Islet of Langerhans (tissue), 1 donor: ENCODE measurements at regions not wholly inside any gene's neighbourhood (a gene's known extent, or its start where the extent isn't known, plus 50 kb on each side); places are given as distances from the start of the nearest gene placed in this dataset.
"Not testable (repeated sequence)": the region's sequence is repeated elsewhere in the genome, so short reads cannot be mapped to it uniquely, and the experiment has no call there.

Experiments
- FAIRE-seq: peaks from one replicate; lab custom pipeline; 2011; peaks lifted over from hg19 to GRCh38; lab: Jason Lieb, UNC

GRCh38 chr1:185434721-185435120 is 117.7 kb upstream of the IVNS1ABP start:
- no peak for FAIRE-seq

DNA sequence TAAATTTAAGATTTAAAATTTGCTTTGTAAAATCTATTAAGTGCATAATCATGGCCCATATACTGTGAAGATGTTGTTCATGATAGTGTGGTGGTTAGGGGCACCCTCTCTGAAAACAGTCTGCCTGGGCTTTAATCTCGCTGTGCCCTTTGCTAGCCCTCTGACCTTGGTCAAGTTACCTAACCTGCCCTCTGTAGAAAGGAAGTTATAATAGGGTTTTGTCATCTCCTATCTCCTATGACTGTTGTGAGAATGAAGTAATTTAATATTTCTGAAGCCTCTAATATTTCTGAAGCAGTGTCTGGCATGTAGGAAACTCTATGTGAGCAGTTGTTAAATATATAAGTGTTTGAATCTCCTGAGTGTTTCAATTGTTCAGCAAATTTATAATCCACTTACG is 116.6 kb upstream of the IVNS1ABP start:
- no peak for FAIRE-seq

DNA sequence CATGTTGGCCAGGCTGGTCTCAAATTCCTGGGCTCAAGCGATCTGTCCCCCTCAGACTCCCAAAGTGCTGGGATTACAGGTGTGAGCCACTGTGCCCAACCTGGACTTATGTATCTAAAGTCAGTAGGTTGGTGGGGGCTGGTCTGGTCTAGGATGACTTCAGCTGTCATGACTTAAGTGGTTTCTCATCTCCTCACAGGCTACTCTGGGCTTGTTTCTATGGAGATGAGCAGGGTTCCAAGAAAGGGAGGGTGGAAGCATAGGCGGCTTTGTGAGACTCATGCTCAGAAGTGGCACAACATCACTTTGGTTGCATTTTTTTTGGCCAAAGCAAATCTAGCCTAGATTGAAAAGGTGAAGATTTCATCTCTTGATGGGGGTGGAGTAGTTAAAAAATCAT is 115.9 kb upstream of the IVNS1ABP start:
- FAIRE-seq, result no peak

DNA sequence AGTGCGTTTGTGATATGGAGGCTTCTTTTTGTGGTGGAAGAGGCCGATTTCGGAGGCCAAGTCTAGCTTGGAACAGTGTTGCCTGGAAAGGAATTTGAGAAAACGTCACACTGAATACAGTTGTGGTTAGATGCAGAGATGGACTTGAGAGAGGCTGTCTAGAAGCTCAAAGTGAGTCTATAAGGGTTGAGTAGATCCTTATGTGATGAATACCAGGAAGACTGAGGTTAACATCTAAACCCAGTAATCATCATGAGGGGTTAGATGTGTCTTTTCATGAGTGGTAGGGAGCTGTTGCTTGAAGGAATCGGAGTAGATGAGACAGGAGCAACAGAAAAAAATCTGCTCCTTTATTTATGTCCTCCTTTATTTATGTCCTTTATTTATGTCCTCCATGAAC is 114.6 kb upstream of the IVNS1ABP start:
- FAIRE-seq, result no peak

GRCh38 chr1:185429668-185430067 is 112.6 kb upstream of the IVNS1ABP start:
- FAIRE-seq, result not testable (repeated sequence)

DNA sequence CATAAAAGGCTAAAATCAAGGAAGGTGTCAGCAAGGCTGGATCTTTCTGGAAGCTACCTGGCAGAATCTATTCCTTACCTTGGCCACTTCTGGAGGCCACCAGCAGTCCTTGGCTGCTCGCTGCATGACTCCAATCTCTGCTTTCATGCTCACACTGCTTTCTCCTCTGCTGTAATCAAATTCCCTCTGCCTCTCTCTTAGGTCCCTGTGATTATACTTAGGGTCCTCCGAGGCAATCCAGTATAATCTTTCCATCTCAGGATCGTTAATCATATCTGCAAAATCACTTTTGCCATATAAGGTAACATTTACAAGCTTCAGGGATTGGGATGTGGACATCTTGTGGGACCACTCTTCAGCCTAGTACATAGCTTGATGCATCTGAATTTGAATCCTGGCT is 110.7 kb upstream of the IVNS1ABP start:
- FAIRE-seq, result no peak

DNA sequence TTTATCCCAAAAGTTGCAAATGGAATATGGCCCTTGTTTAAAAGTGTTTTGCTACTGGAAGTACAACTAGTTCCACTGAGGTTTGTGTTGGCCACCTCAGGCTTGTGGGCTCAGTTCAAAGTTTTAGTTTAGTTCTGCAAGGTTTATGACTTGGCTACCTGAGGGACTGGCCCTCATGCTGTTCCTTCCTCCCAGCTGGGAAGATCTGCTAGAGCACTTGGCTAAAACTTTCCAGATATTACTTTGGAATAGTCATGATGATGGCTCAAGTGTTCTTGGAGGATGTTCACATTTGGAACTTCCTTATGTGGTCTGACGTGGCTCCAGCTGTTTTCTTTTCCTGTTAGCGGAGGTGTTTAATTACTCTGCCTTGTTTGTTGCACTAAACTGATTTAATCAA is 110.2 kb upstream of the IVNS1ABP start:
- FAIRE-seq, result no peak

DNA sequence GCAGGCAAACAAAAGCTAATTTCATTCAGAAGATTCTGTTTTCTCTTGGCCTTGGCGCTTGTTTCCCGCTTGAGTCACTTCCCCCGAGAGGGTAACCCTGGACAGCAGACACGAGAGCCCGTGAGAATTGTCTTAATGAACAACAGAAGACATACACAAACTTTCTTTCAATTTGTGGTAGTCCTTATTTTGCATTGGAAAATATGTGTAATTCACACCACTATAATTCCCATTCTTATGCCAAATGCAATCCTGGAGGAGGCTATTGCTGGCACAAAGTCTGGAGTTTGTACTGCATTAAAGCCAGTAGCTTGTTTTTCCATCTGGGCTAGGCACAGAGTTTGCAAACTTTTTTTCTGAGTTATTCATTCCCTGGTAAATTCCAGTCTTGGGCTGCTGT is 109.8 kb upstream of the IVNS1ABP start:
- FAIRE-seq, result no peak

- FAIRE-seq, result no peak
Observed at GRCh38 chr1:185425163-185425562, 108.1 kb upstream of the IVNS1ABP start.

DNA sequence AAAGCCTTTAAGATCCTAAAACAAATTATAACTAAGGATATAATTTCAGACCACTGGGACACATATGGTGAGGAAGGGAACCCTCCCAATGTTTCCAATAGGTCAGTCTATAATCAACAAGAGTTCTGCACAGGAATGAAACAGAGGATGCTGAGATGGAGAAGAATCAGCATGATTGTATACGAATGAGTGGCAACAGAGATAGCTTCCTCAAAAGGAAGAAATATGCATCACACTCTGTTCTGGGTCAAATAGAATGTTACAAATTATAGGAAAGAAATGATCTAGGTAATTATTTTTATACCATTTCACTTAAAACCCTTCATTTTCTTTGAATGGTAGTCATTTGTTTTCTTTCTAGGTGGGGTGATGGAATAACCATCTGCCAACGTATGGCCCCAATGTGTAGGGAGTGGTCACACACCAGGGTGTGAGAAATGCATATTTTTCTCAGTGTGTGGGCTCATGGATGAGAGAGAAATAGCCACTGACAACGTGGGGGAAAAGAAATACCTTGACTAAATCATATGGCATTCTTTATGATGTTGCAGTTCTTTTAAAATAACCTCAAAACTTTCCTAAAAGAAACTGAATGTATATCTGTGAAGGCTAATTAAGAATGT is 104.6 kb upstream of the IVNS1ABP start:
- FAIRE-seq, result no peak

GRCh38 chr1:185420588-185421081 is 103.6 kb upstream of the IVNS1ABP start:
- no peak for FAIRE-seq

GRCh38 chr1:185419718-185420117 is 102.7 kb upstream of the IVNS1ABP start:
- no peak for FAIRE-seq

DNA sequence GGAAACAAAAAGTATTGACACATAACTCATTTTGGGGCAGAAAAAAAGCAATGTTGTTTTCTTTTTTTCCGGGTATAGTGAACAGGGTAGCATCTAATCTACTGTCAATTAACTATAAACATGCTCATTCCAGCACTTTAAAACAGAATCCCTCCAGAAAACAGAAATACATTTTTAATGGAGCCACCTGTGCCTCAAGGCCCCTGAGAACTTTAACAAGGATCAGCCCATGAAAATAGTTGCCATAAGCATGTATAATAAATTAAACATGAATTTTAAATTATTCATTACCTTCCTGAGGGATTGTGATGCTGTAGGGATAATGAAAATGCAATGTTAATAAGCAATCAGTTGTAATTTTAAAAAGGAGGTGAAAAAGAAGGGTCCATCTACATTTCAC is 101.4 kb upstream of the IVNS1ABP start:
- no peak for FAIRE-seq

- no peak for FAIRE-seq
Observed at GRCh38 chr1:185412385-185413087, 95.5 kb upstream of the IVNS1ABP start.

DNA sequence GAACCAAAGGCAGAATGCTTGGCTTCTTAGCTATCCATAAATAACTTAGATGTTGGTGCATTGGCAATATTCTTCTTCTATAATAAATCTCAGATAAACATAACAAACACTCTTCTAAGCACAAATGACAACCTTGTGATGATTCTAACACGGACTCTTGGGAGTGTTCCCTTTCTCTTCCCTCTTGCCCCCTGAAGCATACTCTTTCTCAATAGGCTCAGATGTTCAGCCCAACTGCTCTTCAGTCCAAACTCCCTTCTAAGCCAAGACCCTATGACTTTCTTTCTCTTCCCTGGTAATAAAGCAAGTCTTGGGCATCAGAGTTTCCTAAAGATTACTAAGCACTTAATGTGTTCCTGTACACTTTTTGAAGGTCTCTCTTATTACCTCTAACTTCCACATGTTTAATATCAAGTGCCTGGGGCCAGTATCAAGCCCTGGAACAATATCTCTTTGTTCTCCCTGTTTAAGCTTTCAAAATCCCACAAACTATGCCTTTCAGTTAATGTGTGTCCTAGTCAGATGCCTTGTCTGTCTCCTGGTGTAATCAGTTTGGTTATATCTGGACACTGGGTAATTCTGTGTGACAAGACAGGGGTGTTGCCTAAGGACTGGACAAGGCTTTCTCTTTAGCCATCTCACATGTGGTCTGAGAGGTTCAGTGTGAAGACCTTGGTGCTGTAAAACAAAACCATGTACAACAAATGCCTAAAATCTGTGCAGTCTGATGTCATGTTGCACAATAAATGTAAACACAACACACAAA is 92.9 kb upstream of the IVNS1ABP start:
- FAIRE-seq, result no peak

GRCh38 chr1:185409345-185409744 is 92.3 kb upstream of the IVNS1ABP start:
- FAIRE-seq, result no peak

DNA sequence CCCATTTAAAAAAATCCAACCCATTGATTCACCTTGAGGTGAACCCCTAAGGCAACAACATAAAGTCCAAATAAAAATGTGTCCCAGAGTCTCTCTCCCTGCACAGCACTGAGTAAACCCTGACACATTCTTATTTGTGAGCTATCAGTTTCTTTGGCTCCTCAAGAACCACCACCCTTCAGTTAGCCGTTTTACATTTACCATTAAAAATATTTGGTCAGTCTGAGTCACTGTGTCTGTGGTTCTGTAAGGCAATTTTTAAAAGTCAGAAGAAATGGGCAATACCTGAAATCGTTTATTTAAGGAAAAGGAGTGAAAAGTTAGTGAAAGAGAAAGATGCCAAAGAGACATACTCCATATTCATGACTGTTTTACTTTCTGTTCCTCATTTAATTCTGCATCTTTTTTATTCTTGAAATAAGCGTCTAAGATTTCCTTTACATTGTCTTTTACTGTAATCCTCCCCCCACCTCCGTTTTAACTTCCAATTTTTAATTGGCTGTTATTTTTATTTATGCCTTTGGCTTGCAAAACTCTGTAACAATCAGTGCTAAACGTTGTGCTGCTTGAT is 91.7 kb upstream of the IVNS1ABP start:
- no peak for FAIRE-seq

DNA sequence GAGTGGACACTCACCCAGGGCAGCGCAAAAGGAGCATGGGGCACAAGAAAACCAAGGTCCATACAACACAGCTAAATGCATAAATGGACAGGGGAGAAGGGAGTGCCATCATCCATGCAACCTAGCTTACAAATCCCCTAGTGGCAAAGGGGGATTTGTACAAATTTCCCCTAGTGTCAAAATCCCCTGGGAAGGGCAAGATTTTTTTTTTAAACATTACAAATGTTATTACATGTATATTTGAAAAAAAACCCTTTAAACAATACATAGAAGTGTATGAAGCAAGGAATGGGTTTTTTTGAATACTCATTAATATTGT is 89.6 kb upstream of the IVNS1ABP start:
- no peak for FAIRE-seq

- no peak for FAIRE-seq
Observed at GRCh38 chr1:185406006-185406690, 89.1 kb upstream of the IVNS1ABP start.

- FAIRE-seq, result no peak
Observed at GRCh38 chr1:185404907-185405568, 88.0 kb upstream of the IVNS1ABP start.

DNA sequence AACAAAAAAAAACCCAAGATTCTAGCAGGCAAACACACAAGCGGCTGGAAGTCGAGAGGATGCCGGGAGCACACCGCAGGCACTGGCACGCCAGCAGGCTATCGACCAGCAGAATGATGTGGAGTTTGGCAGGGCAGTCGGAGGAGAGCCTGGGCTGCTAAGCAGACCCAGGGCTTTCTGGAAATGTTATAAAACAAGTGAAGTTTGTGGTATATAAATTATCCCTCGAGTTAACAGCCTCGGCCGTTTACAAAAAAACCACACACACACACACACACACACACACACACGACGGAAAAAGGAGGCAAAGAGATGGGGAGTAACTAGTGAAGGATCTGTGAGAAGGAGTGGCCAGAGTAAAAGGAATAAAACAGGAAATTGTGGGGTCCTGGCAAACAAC is 87.2 kb upstream of the IVNS1ABP start:
- FAIRE-seq, result no peak

DNA sequence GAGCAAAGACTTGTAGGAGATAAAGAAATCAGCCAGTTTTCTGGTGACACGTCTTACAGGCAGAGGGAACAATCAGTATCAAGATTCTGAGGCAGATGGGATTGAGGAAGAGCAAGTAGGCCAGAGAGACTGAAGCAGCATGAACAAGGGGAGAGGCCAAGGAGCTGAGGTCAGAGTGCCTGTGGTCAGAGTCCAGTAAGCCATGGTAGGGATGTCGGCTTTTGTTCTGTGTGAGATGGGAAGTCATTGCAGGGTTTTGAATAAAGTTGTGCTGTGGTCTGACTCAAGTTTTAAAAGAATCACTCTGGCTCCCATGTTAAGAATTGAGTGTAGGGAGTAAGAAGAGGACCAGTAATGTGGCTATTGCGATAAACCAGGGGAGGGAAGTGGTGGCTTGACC is 85.9 kb upstream of the IVNS1ABP start:
- FAIRE-seq, result no peak
